IMR-90 (cell line): ENCODE measurements at regions not wholly inside any gene's neighbourhood (a gene's known extent, or its start where the extent isn't known, plus 50 kb on each side); places are given as distances from the start of the nearest gene placed in this dataset.

Experiments used
- ATAC-seq: fragments of 200-7000 bp; cut with Tn5 transposase; 2 replicates; pipeline ENCODE4 v1.9.1; 2020; ENCODE audit warnings: low read depth, mild to moderate bottlenecking, moderate library complexity
- BruUV-seq: library from RNA; stranded (reverse); fragments of 400-500 nt; replicated peaks from 2 replicates; lab custom pipeline; 2021; lab: Mats Ljungman, UMichigan
- CTCF ChIA-PET: fragments of 300-600 bp; formaldehyde crosslinking; extraction: SDS; loops from one replicate; lab custom pipeline; 2021; ENCODE audit warnings: antibody characterized with exemption; lab: Yijun Ruan, JAX
- POLR2A ChIA-PET: fragments of 300-600 bp; sonication (Branson Sonifier 250); formaldehyde crosslinking; loops from one replicate; lab custom pipeline; 2022; ENCODE audit warnings: antibody characterized with exemption; ENCODE audit not compliant: unreplicated experiment; lab: Charles Lee
- DNase-seq: peaks from one replicate; pipeline ENCODE4 v3.0.0; 2013
- H2AFZ ChIP-seq: replicated peaks from 2 replicates; pipeline ENCODE3; 2013; ENCODE audit warnings: low read length, mild to moderate bottlenecking; ENCODE audit not compliant: poor library complexity
- H2AK5ac ChIP-seq: 2 replicates; pipeline ENCODE4 v1.6.1; 2013; ENCODE audit warnings: low read depth, low read length, inconsistent platforms
- H2AK9ac ChIP-seq: replicated peaks from 2 replicates; pipeline ENCODE3; 2013; ENCODE audit warnings: mild to moderate bottlenecking, low read depth, low read length, moderate library complexity; ENCODE audit not compliant: poor library complexity
- H2BK120ac ChIP-seq: 2 replicates; pipeline ENCODE4 v1.6.1; 2013; ENCODE audit warnings: low read depth, low read length, inconsistent platforms
- H2BK15ac ChIP-seq: 3 replicates; pipeline ENCODE4 v1.6.1; 2013; ENCODE audit warnings: low read depth, low read length, inconsistent platforms
- H2BK20ac ChIP-seq: 2 replicates; pipeline ENCODE4 v1.6.1; 2013; ENCODE audit warnings: low read depth, mild to moderate bottlenecking, inconsistent platforms, low read length, moderate library complexity
- H2BK5ac ChIP-seq: 2 replicates; pipeline ENCODE4 v1.6.1; 2013; ENCODE audit warnings: mild to moderate bottlenecking, low read depth, low read length, inconsistent platforms; ENCODE audit not compliant: poor library complexity, severe bottlenecking
- H3K14ac ChIP-seq: replicated peaks from 2 replicates; pipeline ENCODE4 v1.6.1; 2013; ENCODE audit warnings: low read depth, low read length, inconsistent platforms
- H3K18ac ChIP-seq: 2 replicates; pipeline ENCODE4 v1.6.1; 2013; ENCODE audit warnings: low read depth, low read length, control low read depth
- H3K23ac ChIP-seq: 2 replicates; pipeline ENCODE4 v1.6.1; 2013; ENCODE audit warnings: low read depth, low read length, inconsistent platforms
- H3K27ac ChIP-seq: 2 replicates; pipeline ENCODE4 v1.5.1; 2013; ENCODE audit warnings: mild to moderate bottlenecking, control low read depth, low read length; ENCODE audit not compliant: insufficient read depth
- H3K27me3 ChIP-seq: 2 replicates; pipeline ENCODE4 v1.6.1; 2013; ENCODE audit warnings: low read length; ENCODE audit not compliant: control insufficient read depth, insufficient read depth
- H3K36me3 ChIP-seq: 2 replicates; pipeline ENCODE4 v1.6.1; 2013; ENCODE audit warnings: low read length, mixed read lengths; ENCODE audit not compliant: control insufficient read depth, insufficient read depth
- H3K4ac ChIP-seq: 2 replicates; pipeline ENCODE4 v1.6.1; 2013; ENCODE audit warnings: low read depth, low read length, inconsistent platforms
- H3K4me1 ChIP-seq: 2 replicates; pipeline ENCODE4 v1.6.1; 2013; ENCODE audit warnings: low read length, mixed read lengths; ENCODE audit not compliant: control insufficient read depth, insufficient read depth
- H3K4me2 ChIP-seq: 2 replicates; pipeline ENCODE4 v1.6.1; 2013; ENCODE audit warnings: low read depth, mild to moderate bottlenecking, control low read depth, low read length, moderate library complexity
- H3K4me3 ChIP-seq: 2 replicates; pipeline ENCODE4 v1.5.1; 2013; ENCODE audit warnings: low read depth, mild to moderate bottlenecking, control low read depth, low read length, moderate library complexity; ENCODE audit not compliant: insufficient read depth
- H3K56ac ChIP-seq: 2 replicates; pipeline ENCODE4 v1.6.1; 2013; ENCODE audit warnings: low read length, inconsistent platforms; ENCODE audit not compliant: insufficient read depth; ENCODE audit errors: extremely low read depth
- H3K79me1 ChIP-seq, 2 experiments: 2 replicates each; pipeline ENCODE4 v1.6.1; 2013; ENCODE audit warnings: low read length in 2 of 2, inconsistent platforms in 1 of 2, low read depth in 1 of 2
- H3K9ac ChIP-seq: 2 replicates; pipeline ENCODE4 v1.6.1; 2013; ENCODE audit warnings: low read depth, low read length, control low read depth
- H3K9me1 ChIP-seq: 2 replicates; pipeline ENCODE4 v1.6.1; 2013; ENCODE audit warnings: low read length, inconsistent platforms; ENCODE audit not compliant: insufficient read depth
- H3K9me3 ChIP-seq: 2 replicates; pipeline ENCODE4 v1.6.1; 2013; ENCODE audit warnings: low read length; ENCODE audit not compliant: control insufficient read depth, insufficient read depth
- H4K20me1 ChIP-seq: 2 replicates; pipeline ENCODE4 v1.6.1; 2013; ENCODE audit warnings: low read length, inconsistent platforms; ENCODE audit not compliant: insufficient read depth
- H4K5ac ChIP-seq: 2 replicates; pipeline ENCODE4 v1.6.1; 2013; ENCODE audit warnings: mild to moderate bottlenecking, low read depth, low read length, control low read depth
- H4K8ac ChIP-seq, 2 experiments: 2 replicates each; pipeline ENCODE4 v1.6.1; 2013; ENCODE audit warnings: low read depth in 2 of 2, low read length in 2 of 2, control low read depth in 1 of 2, inconsistent platforms in 1 of 2
- H4K91ac ChIP-seq: 2 replicates; pipeline ENCODE4 v1.6.1; 2013; ENCODE audit warnings: low read depth, low read length, inconsistent platforms; ENCODE audit not compliant: insufficient read depth
- BHLHE40 ChIP-seq: fragments of 150-350 bp; IDR thresholded peaks from 2 replicates; pipeline ENCODE4 v1.6.1; 2016; ENCODE audit warnings: mild to moderate bottlenecking, low read depth, low read length
- CEBPB ChIP-seq: IDR thresholded peaks from 2 replicates; pipeline ENCODE4 v1.6.1; 2012; ENCODE audit warnings: low read depth, low read length, improper control_type of control experiment
- CHD1 ChIP-seq: IDR thresholded peaks from 2 replicates; pipeline ENCODE4 v1.6.1; 2012; ENCODE audit warnings: low read depth, low read length, improper control_type of control experiment
- CTCF ChIP-seq: conservative IDR thresholded peaks from 2 replicates; pipeline ENCODE4 v1.5.1; 2012; ENCODE audit warnings: mild to moderate bottlenecking, low read depth, low read length, improper control_type of control experiment
- ELK1 ChIP-seq: fragments of 150-350 bp; IDR thresholded peaks from 2 replicates; pipeline ENCODE4 v1.6.1; 2016; ENCODE audit warnings: low read depth, mild to moderate bottlenecking, low read length, moderate library complexity, borderline replicate concordance
- FOS ChIP-seq: fragments of 150-350 bp; IDR thresholded peaks from 2 replicates; pipeline ENCODE4 v1.6.1; 2016; ENCODE audit warnings: low read depth, low read length
- MAFK ChIP-seq: IDR thresholded peaks from 2 replicates; pipeline ENCODE4 v1.6.1; 2012; ENCODE audit warnings: low read depth, low read length, improper control_type of control experiment
- MAZ ChIP-seq: IDR thresholded peaks from 2 replicates; pipeline ENCODE4 v1.6.1; 2012; ENCODE audit warnings: low read depth, mild to moderate bottlenecking, low read length, improper control_type of control experiment, moderate library complexity, borderline replicate concordance
- MXI1 ChIP-seq: IDR thresholded peaks from 2 replicates; pipeline ENCODE4 v1.6.1; 2012; ENCODE audit warnings: low read depth, mild to moderate bottlenecking, low read length, moderate library complexity, borderline replicate concordance
- NFE2L2 ChIP-seq: fragments of 150-350 bp; IDR thresholded peaks from 2 replicates; pipeline ENCODE4 v1.6.1; 2016; ENCODE audit warnings: low read depth, mild to moderate bottlenecking, low read length
- POLR2A ChIP-seq: IDR thresholded peaks from 2 replicates; pipeline ENCODE4 v1.6.1; 2012; ENCODE audit warnings: mild to moderate bottlenecking, low read depth, low read length
- RAD21 ChIP-seq: IDR thresholded peaks from 2 replicates; pipeline ENCODE4 v1.6.1; 2012; ENCODE audit warnings: low read length, improper control_type of control experiment
- RCOR1 ChIP-seq: IDR thresholded peaks from 2 replicates; pipeline ENCODE4 v1.6.1; 2012; ENCODE audit warnings: mild to moderate bottlenecking, low read length, improper control_type of control experiment; ENCODE audit not compliant: insufficient replicate concordance
- RFX5 ChIP-seq: IDR thresholded peaks from 2 replicates; pipeline ENCODE4 v1.8.0; 2012; ENCODE audit warnings: low read depth, mild to moderate bottlenecking, low read length, moderate library complexity
- SMC3 ChIP-seq: fragments of 150-350 bp; IDR thresholded peaks from 2 replicates; pipeline ENCODE4 v1.6.1; 2016; ENCODE audit warnings: low read depth, mild to moderate bottlenecking, antibody characterized with exemption, low read length, moderate library complexity
- USF2 ChIP-seq: fragments of 150-350 bp; IDR thresholded peaks from 2 replicates; pipeline ENCODE4 v1.6.1; 2017; ENCODE audit warnings: mild to moderate bottlenecking, antibody characterized with exemption, low read length, low read depth
- WGBS, 2 experiments: methylation state at CpG; one replicate each; pipeline versions ENCODE4 v1.1.5 to v1.1.7; 2013; ENCODE audit warnings: missing lambda C conversion rate in 2 of 2; ENCODE audit not compliant: insufficient read length in 1 of 2; ENCODE audit errors: extremely low coverage in 2 of 2; 5-methylcytosine and 5-hydroxymethylcytosine counted together
- dilution Hi-C: fragments of 300-500 bp; cut with HindIII; formaldehyde crosslinking; loops from one replicate; pipeline ENCODE4 v1.14.3; 2018; ENCODE audit warnings: low sequenced_read_pairs; ENCODE audit not compliant: unreplicated experiment
- in situ Hi-C: fragments of 300-500 bp; cut with MboI; formaldehyde crosslinking; loops from 3 replicates; pipeline ENCODE4 v1.14.3; 2019; ENCODE audit warnings: low sequenced_read_pairs, inconsistent platforms, mixed read lengths
- intact Hi-C: fragments of 100-400 bp; cut with micrococcal nuclease; formaldehyde crosslinking; loops from 2 replicates; pipeline ENCODE4 v1.10.0; 2022

- Histone ChIP-seq H2BK120ac (no peak overlapping the region), H2BK20ac (no peak overlapping the region), H2AFZ (no peak overlapping the region), H4K8ac (no peak overlapping the region), H3K23ac (no peak overlapping the region), H2BK15ac (no peak overlapping the region), H2AK5ac (no peak overlapping the region), H3K36me3 (no peaks in the 10 kb centered on the region), H3K9me1 (no peaks in the 10 kb centered on the region), H4K5ac (no peak overlapping the region), H3K18ac (no peak overlapping the region), H3K27me3 (no peaks in the 10 kb centered on the region), H3K9me3 (peaks cover 6% of the 10 kb centered on the region), H3K79me1 (no peaks in the 10 kb centered on the region), H4K91ac (no peak overlapping the region), H3K14ac (no peak overlapping the region), H4K20me1 (no peaks in the 10 kb centered on the region), H3K9ac (no peak overlapping the region), H3K4me1 (no peaks in the 10 kb centered on the region), H2AK9ac (no peak overlapping the region), H3K4me3 (no peak overlapping the region), H3K27ac (no peak overlapping the region), H2BK5ac (no peak overlapping the region), H3K4me2 (no peak overlapping the region), H3K56ac (no peak overlapping the region), H3K4ac (no peak overlapping the region)
- no TSS peak for BruUV-seq
- no peak for DNase-seq
- in situ Hi-C loops (no loop called here), dilution Hi-C loops (no loop called here), intact Hi-C loops (no loop called here)
- ChIA-PET POLR2A (no interaction called here), CTCF (no interaction called here)
- ATAC-seq: no peak
- TF ChIP-seq USF2: no peak
- TF ChIP-seq NFE2L2: no peak
- no peak for TF ChIP-seq BHLHE40
- TF ChIP-seq MXI1: no peak
- no peak for TF ChIP-seq MAFK
- no peak for TF ChIP-seq POLR2A
- no peak for TF ChIP-seq RAD21
- no peak for TF ChIP-seq FOS
- TF ChIP-seq ELK1: no peak
- TF ChIP-seq CHD1: no peak
- no peak for TF ChIP-seq CEBPB
- no peak for TF ChIP-seq SMC3
- no peak for TF ChIP-seq MAZ
- no peak for TF ChIP-seq CTCF
- no peak for TF ChIP-seq RCOR1
- no peak for TF ChIP-seq RFX5
- no CpG with 5 or more reads among the region's 4 CpGs for WGBS, 2 experiments
Measured at GRCh38 chr12:127425474-127425873, 841.5 kb upstream of the TMEM132C start.
